ENCODE measurements at regions not wholly inside any gene's neighbourhood (a gene's known extent, or its start where the extent isn't known, plus 50 kb on each side); places are given as distances from the start of the nearest gene placed in this dataset.

- TF ChIP-seq CTCF (conservative IDR thresholded peaks at IDR 0.05) (no peak), ZFX (IDR thresholded peaks at IDR 0.05) (no peak)
- H3K27ac ChIP-seq, result no peak overlapping the region
Measured at GRCh38 chr14:44436458-44436857, 70.6 kb downstream of the FSCB start.

- no peak overlapping the region for H3K27ac ChIP-seq
- TF ChIP-seq ZFX (IDR thresholded peaks at IDR 0.05), result no peak
Measured at GRCh38 chr14:44428231-44428945, 78.7 kb downstream of the FSCB start.

- no peak overlapping the region for H3K27ac ChIP-seq
- no peak for TF ChIP-seq CTCF (conservative IDR thresholded peaks at IDR 0.05)
- TF ChIP-seq ZFX (IDR thresholded peaks at IDR 0.05), result no peak
Measured at GRCh38 chr14:44422699-44423098, 84.4 kb downstream of the FSCB start.

GRCh38 chr14:44420226-44420625 lies 86.9 kb downstream of the FSCB start:
- TF ChIP-seq CTCF (conservative IDR thresholded peaks at IDR 0.05), result no peak
- TF ChIP-seq ZFX (IDR thresholded peaks at IDR 0.05), result no peak
- H3K27ac ChIP-seq, result no peak overlapping the region

GRCh38 chr14:44418856-44419255 lies 88.2 kb downstream of the FSCB start:
- TF ChIP-seq CTCF (conservative IDR thresholded peaks at IDR 0.05), result no peak
- no peak for TF ChIP-seq ZFX (IDR thresholded peaks at IDR 0.05)
- H3K27ac ChIP-seq, result no peak overlapping the region

DNA sequence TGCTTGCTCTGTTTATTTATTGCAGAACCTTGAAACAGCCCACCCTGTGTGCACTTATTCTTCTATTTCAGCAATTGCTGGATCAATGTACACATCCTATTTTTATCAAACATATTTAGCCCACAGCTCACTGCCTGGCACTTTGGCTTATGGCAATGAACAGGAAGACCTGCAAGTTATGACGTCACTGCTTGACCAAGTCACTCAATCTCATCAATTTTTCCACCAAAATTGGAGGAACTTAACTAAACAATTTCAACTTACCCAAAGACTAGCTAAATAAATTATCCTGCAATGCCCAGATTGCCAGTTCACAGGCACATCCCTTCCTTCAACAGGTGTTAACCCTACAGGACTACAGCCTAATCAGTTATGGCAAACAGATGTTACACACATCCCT lies 89.3 kb downstream of the FSCB start:
- H3K27ac ChIP-seq, result no peak overlapping the region
- TF ChIP-seq ZFX (IDR thresholded peaks at IDR 0.05), result no peak
- no peak for TF ChIP-seq CTCF (conservative IDR thresholded peaks at IDR 0.05)

DNA sequence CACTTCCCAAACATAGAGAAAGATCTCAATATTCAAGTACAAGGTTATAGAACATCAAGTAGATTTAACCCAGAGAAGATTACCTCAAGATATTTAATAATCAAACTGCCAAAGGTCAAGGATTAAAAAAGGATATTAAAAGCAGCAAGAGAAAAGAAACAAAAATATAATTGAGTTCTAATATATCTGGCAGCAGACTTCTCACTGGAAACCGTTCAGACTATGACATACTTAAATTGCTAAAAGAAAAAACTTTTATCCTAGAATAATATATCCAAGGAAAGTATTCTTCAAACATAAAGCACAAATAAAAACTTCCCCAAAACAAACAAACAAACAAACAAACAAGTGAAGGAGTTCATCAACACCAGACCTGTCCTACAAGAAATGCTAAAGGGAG lies 92.4 kb downstream of the FSCB start:
- H3K27ac ChIP-seq, result no peak overlapping the region
- no peak for TF ChIP-seq ZFX (IDR thresholded peaks at IDR 0.05)
- TF ChIP-seq CTCF (conservative IDR thresholded peaks at IDR 0.05), result no peak
